Neural cell (in vitro differentiated cells): ENCODE measurements at regions not wholly inside any gene's neighbourhood (a gene's known extent, or its start where the extent isn't known, plus 50 kb on each side); places are given as distances from the start of the nearest gene placed in this dataset.

ENCODE experiments used
- CTCF ChIP-seq: fragments of 450-650 bp; IDR thresholded peaks from 2 replicates; pipeline ENCODE4 v1.5.1; 2014; ENCODE audit warnings: antibody characterized with exemption, mild to moderate bottlenecking, moderate library complexity; ENCODE audit not compliant: poor library complexity, severe bottlenecking
- EZH2 ChIP-seq: fragments of 200-600, 300-800 bp; shearing (Covaris generic), sonication (generic); IDR thresholded peaks from 2 replicates; pipeline ENCODE4 v1.6.1; 2014; ENCODE audit warnings: antibody characterized with exemption, low read length, borderline replicate concordance, mild to moderate bottlenecking; ENCODE audit not compliant: insufficient read depth, poor library complexity, severe bottlenecking
- POLR2AphosphoS5 ChIP-seq: IDR thresholded peaks from 2 replicates; pipeline ENCODE4 v1.6.1; 2012

GRCh38 chr18:28984731-28985130 is 807.8 kb upstream of the CDH2 start:
- TF ChIP-seq EZH2 (no peak), CTCF (no peak), POLR2AphosphoS5 (no peak)
